B cell (primary cell): ENCODE measurements at regions not wholly inside any gene's neighbourhood (a gene's known extent, or its start where the extent isn't known, plus 50 kb on each side); places are given as distances from the start of the nearest gene placed in this dataset.
"Not testable (repeated sequence)": the region's sequence is repeated elsewhere in the genome, so short reads cannot be mapped to it uniquely, and the experiment has no call there.

ENCODE experiments used
- ATAC-seq: fragments of 200-7000 bp; cut with Tn5 transposase; one replicate; pipeline ENCODE4 v1.10.0; 2021; ENCODE audit warnings: low read depth, mild to moderate bottlenecking, moderate number of reproducible peaks, moderate library complexity
- CTCF ChIA-PET: fragments of 350-600 bp; sonication (Branson Sonifier 250); formaldehyde crosslinking; loops from one replicate; lab custom pipeline; 2021; ENCODE audit warnings: antibody characterized with exemption, inconsistent platforms; lab: Charles Lee
- POLR2A ChIA-PET: fragments of 350-600 bp; sonication (Branson Sonifier 250); formaldehyde crosslinking; loops from one replicate; lab custom pipeline; 2021; ENCODE audit warnings: antibody characterized with exemption; lab: Charles Lee
- DNase-seq: peaks from one replicate; pipeline ENCODE4 v3.0.0; 2013
- H2AFZ ChIP-seq: 2 replicates; pipeline ENCODE4 v1.6.1; 2012; ENCODE audit warnings: mild to moderate bottlenecking, low read depth, low read length; ENCODE audit not compliant: insufficient read depth, poor library complexity, severe bottlenecking
- H3K27ac ChIP-seq, 2 donors: 1 replicate in 1 of 2; 2 replicates in 1 of 2; pipeline ENCODE4 v1.5.1; 2012 to 2013; ENCODE audit warnings: low read length in 2 of 2, mild to moderate bottlenecking in 2 of 2, moderate library complexity in 1 of 2
- H3K27me3 ChIP-seq, 4 experiments: fragments of 200-600 bp in 1 of 4; sonication (generic) in 1 of 4; replicated peaks in 1 of 4; 1 replicate in 2 of 4; 2 replicates in 2 of 4; pipeline versions ENCODE4 v1.6.1 to v1.7.0; 2013 to 2016; ENCODE audit warnings: low read length in 3 of 4, mild to moderate bottlenecking in 2 of 4, mixed read lengths in 1 of 4, moderate library complexity in 1 of 4; ENCODE audit not compliant: insufficient read depth in 4 of 4, control insufficient read depth in 3 of 4; ENCODE audit errors: control extremely low read depth in 1 of 4
- H3K36me3 ChIP-seq, 2 experiments: replicated peaks in 1 of 2; 1 replicate in 1 of 2; 2 replicates in 1 of 2; pipeline versions ENCODE4 v1.6.1 to v1.7.1; 2013; ENCODE audit warnings: low read length in 1 of 2; ENCODE audit not compliant: insufficient read depth in 2 of 2, control insufficient read depth in 1 of 2; ENCODE audit errors: control extremely low read depth in 1 of 2, extremely low read depth in 1 of 2
- H3K4me1 ChIP-seq, 2 donors: fragments of 200-600 bp in 1 of 2; sonication (generic) in 1 of 2; 1 replicate in 1 of 2; 2 replicates in 1 of 2; pipeline versions ENCODE4 v1.5.1 to v1.6.1; 2013 to 2017; ENCODE audit warnings: low read length in 2 of 2; ENCODE audit not compliant: control insufficient read depth in 2 of 2, insufficient read depth in 2 of 2
- H3K4me2 ChIP-seq: replicated peaks from 2 replicates; pipeline ENCODE3; 2012; ENCODE audit warnings: mild to moderate bottlenecking, low read depth, low read length; ENCODE audit not compliant: poor library complexity, severe bottlenecking
- H3K4me3 ChIP-seq, 5 experiments: fragments of 200-600 bp in 1 of 5; sonication (generic) in 1 of 5; 1 replicate in 3 of 5; 2 replicates in 2 of 5; pipeline versions ENCODE4 v1.5.1 to v1.7.0; 2011 to 2016; ENCODE audit warnings: low read length in 4 of 5, mild to moderate bottlenecking in 4 of 5, low read depth in 2 of 5, control low read depth in 1 of 5, moderate library complexity in 1 of 5; ENCODE audit not compliant: insufficient read depth in 1 of 5; ENCODE audit errors: control extremely low read depth in 1 of 5, extremely low read depth in 1 of 5
- H3K79me2 ChIP-seq: fragments of 200-600 bp; sonication (generic); one replicate; pipeline ENCODE4 v1.6.0; 2016; ENCODE audit warnings: low read length; ENCODE audit not compliant: control insufficient read depth, insufficient read depth
- H3K9ac ChIP-seq: fragments of 200-600 bp; sonication (generic); 2 replicates; pipeline ENCODE4 v1.6.1; 2017; ENCODE audit warnings: mild to moderate bottlenecking, low read length, moderate library complexity
- H3K9me3 ChIP-seq, 3 donors: one replicate each; pipeline versions ENCODE4 v1.6.1 to v1.7.1; 2013; ENCODE audit warnings: low read length in 2 of 3; ENCODE audit not compliant: control insufficient read depth in 2 of 3, insufficient read depth in 1 of 3; ENCODE audit errors: control extremely low read depth in 1 of 3
- H4K20me1 ChIP-seq: 2 replicates; pipeline ENCODE4 v1.6.0; 2012; ENCODE audit warnings: mild to moderate bottlenecking, low read length; ENCODE audit not compliant: insufficient read depth, control insufficient read depth, poor library complexity, severe bottlenecking
- H3K27ac Mint-ChIP-seq: one replicate; pipeline ENCODE4 v1.8.0; 2021; ENCODE audit warnings: mixed read lengths
- H3K27me3 Mint-ChIP-seq: one replicate; pipeline ENCODE4 v1.8.0; 2021; ENCODE audit warnings: mixed read lengths
- H3K4me1 Mint-ChIP-seq: one replicate; pipeline ENCODE4 v1.8.0; 2021; ENCODE audit warnings: mixed read lengths
- H3K4me3 Mint-ChIP-seq: one replicate; pipeline ENCODE4 v1.8.0; 2021; ENCODE audit warnings: mixed read lengths
- H3K9me3 Mint-ChIP-seq: one replicate; pipeline ENCODE4 v1.8.0; 2022; ENCODE audit warnings: mixed read lengths; ENCODE audit not compliant: insufficient read depth
- CTCF ChIP-seq: fragments of 200-600 bp; IDR thresholded peaks from one replicate; pipeline ENCODE4 v1.8.0; 2022; ENCODE audit warnings: antibody characterized with exemption, mild to moderate bottlenecking
- EZH2 ChIP-seq: IDR thresholded peaks from 2 replicates; pipeline ENCODE4 v1.6.1; 2012; ENCODE audit warnings: borderline replicate concordance, low read depth, mild to moderate bottlenecking, moderate library complexity, low read length; ENCODE audit not compliant: insufficient read depth, poor library complexity, severe bottlenecking
- WGBS: methylation state at CpG from one replicate; pipeline ENCODE4 v1.1.5; 2013; ENCODE audit warnings: missing lambda C conversion rate; ENCODE audit not compliant: insufficient coverage; 5-methylcytosine and 5-hydroxymethylcytosine counted together
- intact Hi-C: fragments of 100-400 bp; cut with micrococcal nuclease; formaldehyde crosslinking; loops from one replicate; pipeline ENCODE4 v1.10.0; 2022

- H3K9ac ChIP-seq, ATAC-seq, H3K27me3 ChIP-seq, H3K27ac Mint-ChIP-seq, H4K20me1 ChIP-seq, CTCF ChIA-PET, H2AFZ ChIP-seq, intact Hi-C loops, H3K27ac ChIP-seq, H3K9me3 ChIP-seq, DNase-seq, POLR2A ChIA-PET, H3K4me1 Mint-ChIP-seq, H3K4me3 Mint-ChIP-seq, H3K4me2 ChIP-seq, H3K4me3 ChIP-seq, H3K27me3 Mint-ChIP-seq, H3K9me3 Mint-ChIP-seq, H3K79me2 ChIP-seq, H3K4me1 ChIP-seq, H3K36me3 ChIP-seq: not testable (repeated sequence)
- WGBS = no CpG with 5 or more reads among the region's 3 CpGs
Measured at GRCh38 chr6:78665819-78666218, 201.5 kb upstream of the IRAK1BP1 start.

GRCh38 chr6:78666764-78667163, 200.6 kb upstream of the IRAK1BP1 start:
- Histone ChIP-seq H3K4me1 (no peaks in the 10 kb centered on the region), H2AFZ (no peak overlapping the region), H3K4me2 (no peak overlapping the region), H4K20me1 (no peaks in the 10 kb centered on the region), H3K9me3 (no peaks in the 10 kb centered on the region), H3K79me2 (no peaks in the 10 kb centered on the region), H3K4me3 (no peak overlapping the region), H3K9ac (no peak overlapping the region), H3K27ac (no peak overlapping the region), H3K36me3 (no peaks in the 10 kb centered on the region), H3K27me3 (no peaks in the 10 kb centered on the region)
- ChIA-PET POLR2A (no interaction called here), CTCF (no interaction called here)
- DNase-seq (no peak), ATAC-seq (no peak)
- H3K27ac Mint-ChIP-seq = no peak overlapping the region
- TF ChIP-seq CTCF (no peak), EZH2 (no peak)
- no peaks in the 10 kb centered on the region for H3K4me1 Mint-ChIP-seq
- no peak overlapping the region for H3K4me3 Mint-ChIP-seq
- 100% methylated on average over 1 of the region's 1 CpG for WGBS
- no peaks in the 10 kb centered on the region for H3K9me3 Mint-ChIP-seq
- no peaks in the 10 kb centered on the region for H3K27me3 Mint-ChIP-seq
- intact Hi-C loops = no loop called here
